ENCODE measurements at regions not wholly inside any gene's neighbourhood (a gene's known extent, or its start where the extent isn't known, plus 50 kb on each side); places are given as distances from the start of the nearest gene placed in this dataset.

- no peak for TF ChIP-seq SPI1 (IDR thresholded peaks at IDR 0.05; ENCODE audit: borderline replicate concordance, low read depth)
- TF ChIP-seq CTCF (IDR thresholded peaks at IDR 0.05; ENCODE audit: insufficient read depth, low read length) = no peak
- TF ChIP-seq REST (IDR thresholded peaks at IDR 0.05; ENCODE audit: insufficient replicate concordance, low read depth) = no peak
- no peak for TF ChIP-seq GABPA (IDR thresholded peaks at IDR 0.05; ENCODE audit: low read depth)
- TF ChIP-seq POLR2AphosphoS5 (IDR thresholded peaks at IDR 0.05; ENCODE audit: low read depth) = no peak
- no peak overlapping the region for H3K4me3 ChIP-seq (replicated peaks; ENCODE audit: insufficient read depth, low read length)
- no peaks in the 10 kb centered on the region for H3K27me3 ChIP-seq (ENCODE audit: insufficient read depth, poor library complexity, severe bottlenecking)
- H3K27ac ChIP-seq (replicated peaks) = no peak overlapping the region
- DNase-seq (ENCODE audit: low read depth in 1 of 2, low spot score in 1 of 2) = no peak
Observed at GRCh38 chr5:58341476-58341875, 118.4 kb downstream of the PLK2 start.

- Histone ChIP-seq H3K27ac (replicated peaks) (no peak overlapping the region), H3K27me3 (ENCODE audit: insufficient read depth, poor library complexity, severe bottlenecking) (no peaks in the 10 kb centered on the region), H3K4me3 (replicated peaks; ENCODE audit: insufficient read depth, low read length) (no peak overlapping the region)
- no peak for TF ChIP-seq GABPA (IDR thresholded peaks at IDR 0.05; ENCODE audit: low read depth)
- DNase-seq (ENCODE audit: low read depth in 1 of 2, low spot score in 1 of 2) = no peak
Observed at GRCh38 chr5:58335518-58335917, 124.4 kb downstream of the PLK2 start.

- DNase-seq (ENCODE audit: low read depth in 1 of 2, low spot score in 1 of 2) = no peak
- Histone ChIP-seq H3K27me3 (ENCODE audit: insufficient read depth, poor library complexity, severe bottlenecking) (no peaks in the 10 kb centered on the region), H3K4me3 (replicated peaks; ENCODE audit: insufficient read depth, low read length) (no peak overlapping the region), H3K27ac (replicated peaks) (no peak overlapping the region)
- TF ChIP-seq REST (IDR thresholded peaks at IDR 0.05; ENCODE audit: insufficient replicate concordance, low read depth) (no peak), GABPA (IDR thresholded peaks at IDR 0.05; ENCODE audit: low read depth) (no peak), POLR2AphosphoS5 (IDR thresholded peaks at IDR 0.05; ENCODE audit: low read depth) (no peak), CTCF (IDR thresholded peaks at IDR 0.05; ENCODE audit: insufficient read depth, low read length) (no peak), SPI1 (IDR thresholded peaks at IDR 0.05; ENCODE audit: borderline replicate concordance, low read depth) (no peak)
Observed at GRCh38 chr5:58334035-58334434, 125.9 kb downstream of the PLK2 start.

GRCh38 chr5:58330781-58331180 is 129.1 kb downstream of the PLK2 start:
- Histone ChIP-seq H3K4me3 (replicated peaks; ENCODE audit: insufficient read depth, low read length) (no peak overlapping the region), H3K27me3 (ENCODE audit: insufficient read depth, poor library complexity, severe bottlenecking) (no peaks in the 10 kb centered on the region), H3K27ac (replicated peaks) (no peak overlapping the region)
- no peak for TF ChIP-seq GABPA (IDR thresholded peaks at IDR 0.05; ENCODE audit: low read depth)
- TF ChIP-seq CTCF (IDR thresholded peaks at IDR 0.05; ENCODE audit: insufficient read depth, low read length) = no peak
- no peak for TF ChIP-seq SPI1 (IDR thresholded peaks at IDR 0.05; ENCODE audit: borderline replicate concordance, low read depth)
- TF ChIP-seq POLR2AphosphoS5 (IDR thresholded peaks at IDR 0.05; ENCODE audit: low read depth) = no peak
- TF ChIP-seq REST (IDR thresholded peaks at IDR 0.05; ENCODE audit: insufficient replicate concordance, low read depth) = no peak
- no peak for DNase-seq (ENCODE audit: low read depth in 1 of 2, low spot score in 1 of 2)
